Thyroid gland (tissue), 4 donors: ENCODE measurements at regions not wholly inside any gene's neighbourhood (a gene's known extent, or its start where the extent isn't known, plus 50 kb on each side); places are given as distances from the start of the nearest gene placed in this dataset.

ENCODE experiments used
- POLR2A ChIP-seq, 2 donors: fragments of 450-650 bp; IDR thresholded peaks; one replicate each; pipeline ENCODE4 v1.6.1; 2017; ENCODE audit warnings: antibody characterized with exemption in 2 of 2, mild to moderate bottlenecking in 2 of 2, moderate library complexity in 1 of 2
- TF ChIP-seq, protein P1 (sequence below), 6 experiments: fragments of 200-600 bp in 3 of 6; fragments of 450-650 bp in 3 of 6; sonication (generic) in 3 of 6; IDR thresholded peaks; one replicate each; pipeline ENCODE4 v1.5.1; 2016 to 2019; ENCODE audit warnings: antibody characterized with exemption in 6 of 6, mild to moderate bottlenecking in 2 of 6, inconsistent platforms in 1 of 6, moderate library complexity in 1 of 6

DNA sequence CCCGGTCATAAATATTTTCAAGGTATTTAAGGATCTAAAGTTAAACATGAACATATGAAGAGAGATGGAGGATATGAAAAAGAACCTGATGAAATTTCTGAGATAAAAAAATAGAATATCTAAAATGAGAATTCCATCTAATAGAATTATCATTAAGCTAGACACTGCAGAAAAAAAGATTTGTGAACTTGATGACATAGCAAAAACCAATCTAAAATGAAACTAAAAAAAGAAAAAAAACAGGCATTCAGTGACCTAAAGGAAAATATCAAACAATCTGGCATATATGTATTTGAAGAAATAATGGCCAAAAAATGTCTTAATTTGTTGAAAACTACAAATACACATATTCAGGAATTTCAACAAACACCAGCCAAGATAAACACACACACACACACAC is 81.6 kb upstream of the ZC3H12C start:
- no peak for TF ChIP-seq POLR2A (IDR thresholded peaks at IDR 0.05)
- TF ChIP-seq, protein P1, sequence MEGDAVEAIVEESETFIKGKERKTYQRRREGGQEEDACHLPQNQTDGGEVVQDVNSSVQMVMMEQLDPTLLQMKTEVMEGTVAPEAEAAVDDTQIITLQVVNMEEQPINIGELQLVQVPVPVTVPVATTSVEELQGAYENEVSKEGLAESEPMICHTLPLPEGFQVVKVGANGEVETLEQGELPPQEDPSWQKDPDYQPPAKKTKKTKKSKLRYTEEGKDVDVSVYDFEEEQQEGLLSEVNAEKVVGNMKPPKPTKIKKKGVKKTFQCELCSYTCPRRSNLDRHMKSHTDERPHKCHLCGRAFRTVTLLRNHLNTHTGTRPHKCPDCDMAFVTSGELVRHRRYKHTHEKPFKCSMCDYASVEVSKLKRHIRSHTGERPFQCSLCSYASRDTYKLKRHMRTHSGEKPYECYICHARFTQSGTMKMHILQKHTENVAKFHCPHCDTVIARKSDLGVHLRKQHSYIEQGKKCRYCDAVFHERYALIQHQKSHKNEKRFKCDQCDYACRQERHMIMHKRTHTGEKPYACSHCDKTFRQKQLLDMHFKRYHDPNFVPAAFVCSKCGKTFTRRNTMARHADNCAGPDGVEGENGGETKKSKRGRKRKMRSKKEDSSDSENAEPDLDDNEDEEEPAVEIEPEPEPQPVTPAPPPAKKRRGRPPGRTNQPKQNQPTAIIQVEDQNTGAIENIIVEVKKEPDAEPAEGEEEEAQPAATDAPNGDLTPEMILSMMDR (IDR thresholded peaks at IDR 0.05) = no peak
